Gastrocnemius medialis (tissue), 4 donors: ENCODE measurements at regions not wholly inside any gene's neighbourhood (a gene's known extent, or its start where the extent isn't known, plus 50 kb on each side); places are given as distances from the start of the nearest gene placed in this dataset.

ENCODE experiments used
- ATAC-seq, 2 donors: fragments of 150-250 bp; one replicate each; pipeline ENCODE4 v1.9.1; 2016
- DNase-seq, 2 donors: peaks; one replicate each; pipeline ENCODE4 v3.0.0-alpha.2; 2019
- H3K27ac ChIP-seq, 4 donors: fragments of 200-600 bp; sonication (generic); 1 replicate in 1 of 4; 2 replicates in 3 of 4; pipeline ENCODE4 v1.5.1; 2016 to 2018; ENCODE audit warnings: mild to moderate bottlenecking in 2 of 4, moderate library complexity in 1 of 4
- H3K27me3 ChIP-seq, 3 donors: fragments of 200-600 bp; sonication (generic) in 2 of 3; 1 replicate in 1 of 3; 2 replicates in 2 of 3; pipeline versions ENCODE4 v1.5.1 to v1.6.0; 2016 to 2019; ENCODE audit warnings: mild to moderate bottlenecking in 1 of 3, moderate library complexity in 1 of 3
- H3K36me3 ChIP-seq, 2 donors: fragments of 200-600 bp; sonication (generic) in 1 of 2; one replicate each; pipeline ENCODE4 v1.5.1; 2017 to 2018
- H3K4me1 ChIP-seq, 2 donors: fragments of 200-600 bp; sonication (generic) in 1 of 2; one replicate each; pipeline ENCODE4 v1.5.1; 2016 to 2017; ENCODE audit warnings: mild to moderate bottlenecking in 2 of 2
- H3K4me3 ChIP-seq, 4 donors: fragments of 200-600 bp; sonication (generic) in 3 of 4; 1 replicate in 1 of 4; 2 replicates in 3 of 4; pipeline ENCODE4 v1.5.1; 2016 to 2019; ENCODE audit warnings: mild to moderate bottlenecking in 2 of 4
- H3K9me3 ChIP-seq, 3 donors: fragments of 200-600 bp; sonication (generic) in 2 of 3; 1 replicate in 1 of 3; 2 replicates in 2 of 3; pipeline ENCODE4 v1.5.1; 2016 to 2019
- POLR2A ChIP-seq, 2 donors: fragments of 450-650 bp; IDR thresholded peaks; one replicate each; pipeline ENCODE4 v1.6.1; 2017; ENCODE audit warnings: antibody characterized with exemption in 2 of 2, mild to moderate bottlenecking in 2 of 2, moderate library complexity in 2 of 2
- in situ Hi-C, 4 donors: fragments of 200-750 bp; cut with MboI; loops; one replicate each; pipeline versions ENCODE4 v1.15.0 to v1.8.0; 2017; ENCODE audit warnings: low sequenced_read_pairs in 4 of 4
- intact Hi-C: fragments of 100-400 bp; cut with DNase I; formaldehyde crosslinking; loops from one replicate; pipeline ENCODE4 v1.15.1; 2023; ENCODE audit warnings: low total_unique reads
- TF ChIP-seq, protein P1 (sequence below), 5 experiments: fragments of 450-650 bp in 3 of 5; fragments of 200-600 bp in 2 of 5; sonication (generic) in 2 of 5; IDR thresholded peaks in 4 of 5; conservative IDR thresholded peaks in 1 of 5; 1 replicate in 4 of 5; 2 replicates in 1 of 5; pipeline ENCODE4 v1.5.1; 2016 to 2019; ENCODE audit warnings: antibody characterized with exemption in 5 of 5, mild to moderate bottlenecking in 3 of 5, moderate library complexity in 3 of 5

DNA sequence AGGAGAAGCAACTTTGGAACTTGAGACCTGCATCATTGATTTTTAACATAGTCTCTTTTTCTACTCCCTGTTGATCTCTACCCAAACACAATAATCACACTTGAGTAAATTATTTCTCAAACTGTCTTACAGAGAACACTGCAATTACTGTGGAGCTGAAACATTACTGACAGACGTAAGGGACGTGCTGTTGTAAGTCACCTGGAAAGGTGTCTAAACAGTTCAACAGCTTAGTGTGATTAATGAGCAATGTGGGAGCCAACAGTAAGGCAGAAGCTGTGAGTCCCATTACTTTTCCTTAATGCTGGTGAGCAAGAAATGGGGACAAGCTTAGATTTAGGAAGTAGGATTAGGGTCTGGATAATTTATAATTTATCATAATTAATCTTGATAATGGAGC lies 265.7 kb downstream of the DLEU7 start:
- intact Hi-C loops = no loop called here
- H3K36me3 ChIP-seq = no peaks in the 10 kb centered on the region
- no peak for DNase-seq
- peaks cover 4 to 5% of the 10 kb centered on the region in 2 donors for H3K4me1 ChIP-seq
- H3K4me3 ChIP-seq = no peak overlapping the region
- no peak overlapping the region for H3K27ac ChIP-seq
- no peaks in the 10 kb centered on the region for H3K9me3 ChIP-seq
- TF ChIP-seq, protein P1, sequence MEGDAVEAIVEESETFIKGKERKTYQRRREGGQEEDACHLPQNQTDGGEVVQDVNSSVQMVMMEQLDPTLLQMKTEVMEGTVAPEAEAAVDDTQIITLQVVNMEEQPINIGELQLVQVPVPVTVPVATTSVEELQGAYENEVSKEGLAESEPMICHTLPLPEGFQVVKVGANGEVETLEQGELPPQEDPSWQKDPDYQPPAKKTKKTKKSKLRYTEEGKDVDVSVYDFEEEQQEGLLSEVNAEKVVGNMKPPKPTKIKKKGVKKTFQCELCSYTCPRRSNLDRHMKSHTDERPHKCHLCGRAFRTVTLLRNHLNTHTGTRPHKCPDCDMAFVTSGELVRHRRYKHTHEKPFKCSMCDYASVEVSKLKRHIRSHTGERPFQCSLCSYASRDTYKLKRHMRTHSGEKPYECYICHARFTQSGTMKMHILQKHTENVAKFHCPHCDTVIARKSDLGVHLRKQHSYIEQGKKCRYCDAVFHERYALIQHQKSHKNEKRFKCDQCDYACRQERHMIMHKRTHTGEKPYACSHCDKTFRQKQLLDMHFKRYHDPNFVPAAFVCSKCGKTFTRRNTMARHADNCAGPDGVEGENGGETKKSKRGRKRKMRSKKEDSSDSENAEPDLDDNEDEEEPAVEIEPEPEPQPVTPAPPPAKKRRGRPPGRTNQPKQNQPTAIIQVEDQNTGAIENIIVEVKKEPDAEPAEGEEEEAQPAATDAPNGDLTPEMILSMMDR (IDR thresholded peaks at IDR 0.05 in 4 of 5, conservative IDR thresholded peaks at IDR 0.05 in 1 of 5) = no peak
- TF ChIP-seq POLR2A (IDR thresholded peaks at IDR 0.05) = no peak
- in situ Hi-C loops = no loop called here
- no peaks in the 10 kb centered on the region for H3K27me3 ChIP-seq
- no peak for ATAC-seq

DNA sequence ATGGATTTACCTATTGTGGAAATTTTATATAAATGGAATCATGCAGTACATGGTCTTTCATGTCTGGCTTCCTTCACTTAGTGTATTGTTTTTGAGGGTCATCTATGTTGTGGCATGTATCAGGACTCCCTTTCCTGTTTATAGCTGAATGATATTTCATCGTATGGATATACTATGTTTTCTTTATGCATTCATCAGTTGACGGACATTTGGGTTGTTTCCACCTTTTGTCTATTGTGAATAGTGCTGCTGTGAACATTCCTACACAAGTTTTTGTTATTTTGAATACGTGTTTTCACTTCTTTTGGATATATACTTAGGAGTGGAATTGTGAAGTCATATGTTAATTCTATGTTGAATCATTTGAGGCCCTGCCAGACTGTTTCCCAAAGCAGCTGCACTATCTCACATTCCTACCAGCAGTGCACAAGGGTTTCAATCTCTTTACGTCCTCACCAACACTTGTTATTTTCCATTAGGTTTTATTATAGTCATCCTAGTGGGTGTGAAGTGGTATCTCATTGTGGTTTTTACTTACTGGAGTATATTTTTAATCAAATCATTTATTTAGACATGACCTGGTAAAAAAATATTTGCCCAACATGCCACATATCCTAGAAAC lies 262.7 kb downstream of the DLEU7 start:
- Histone ChIP-seq H3K9me3 (no peaks in the 10 kb centered on the region), H3K27me3 (no peaks in the 10 kb centered on the region), H3K27ac (no peak overlapping the region), H3K4me3 (no peak overlapping the region), H3K36me3 (no peaks in the 10 kb centered on the region), H3K4me1 (peaks cover 4 to 5% of the 10 kb centered on the region in 2 donors)
- TF ChIP-seq, protein P1 (IDR thresholded peaks at IDR 0.05 in 4 of 5, conservative IDR thresholded peaks at IDR 0.05 in 1 of 5) = no peak
- TF ChIP-seq POLR2A (IDR thresholded peaks at IDR 0.05) = no peak
- in situ Hi-C loops (no loop called here), intact Hi-C loops (no loop called here)
- ATAC-seq (no peak), DNase-seq (no peak)

DNA sequence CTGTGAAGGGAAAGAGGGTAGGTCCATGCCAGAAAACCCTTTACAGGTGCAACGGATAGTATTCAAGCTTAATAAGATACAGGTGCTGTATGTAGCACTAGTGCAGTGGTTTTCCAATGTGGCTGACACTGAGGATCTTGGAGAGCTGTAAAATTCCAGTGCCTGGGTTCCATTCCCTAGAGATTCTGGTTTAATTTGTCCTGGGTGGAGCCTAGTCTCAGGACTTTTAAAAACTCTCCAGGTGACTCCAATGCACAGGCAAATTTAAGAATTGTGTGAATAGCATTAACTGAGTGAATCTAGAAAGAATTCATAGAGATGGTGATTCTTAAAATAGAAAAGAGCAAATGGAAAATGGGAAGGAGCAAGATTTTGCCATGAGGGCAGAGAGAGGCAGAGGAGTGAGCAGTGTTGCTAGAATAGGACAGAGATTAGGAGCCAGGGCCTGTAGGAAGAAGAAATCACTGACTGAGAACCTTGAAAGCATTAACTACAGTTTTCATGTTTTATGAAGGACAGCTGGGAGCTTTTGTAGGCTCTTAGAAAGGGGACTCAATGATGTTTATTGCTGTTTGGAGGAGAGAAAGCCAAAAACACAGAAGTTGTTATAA lies 261.8 kb downstream of the DLEU7 start:
- Histone ChIP-seq H3K27ac (no peak overlapping the region), H3K9me3 (no peaks in the 10 kb centered on the region), H3K27me3 (no peaks in the 10 kb centered on the region), H3K4me3 (no peak overlapping the region), H3K36me3 (no peaks in the 10 kb centered on the region), H3K4me1 (peaks cover 1 to 2% of the 10 kb centered on the region in 2 donors)
- no peak for DNase-seq
- intact Hi-C loops (no loop called here), in situ Hi-C loops (no loop called here)
- ATAC-seq = no peak
- TF ChIP-seq, protein P1 (IDR thresholded peaks at IDR 0.05 in 4 of 5, conservative IDR thresholded peaks at IDR 0.05 in 1 of 5) = no peak
- no peak for TF ChIP-seq POLR2A (IDR thresholded peaks at IDR 0.05)

DNA sequence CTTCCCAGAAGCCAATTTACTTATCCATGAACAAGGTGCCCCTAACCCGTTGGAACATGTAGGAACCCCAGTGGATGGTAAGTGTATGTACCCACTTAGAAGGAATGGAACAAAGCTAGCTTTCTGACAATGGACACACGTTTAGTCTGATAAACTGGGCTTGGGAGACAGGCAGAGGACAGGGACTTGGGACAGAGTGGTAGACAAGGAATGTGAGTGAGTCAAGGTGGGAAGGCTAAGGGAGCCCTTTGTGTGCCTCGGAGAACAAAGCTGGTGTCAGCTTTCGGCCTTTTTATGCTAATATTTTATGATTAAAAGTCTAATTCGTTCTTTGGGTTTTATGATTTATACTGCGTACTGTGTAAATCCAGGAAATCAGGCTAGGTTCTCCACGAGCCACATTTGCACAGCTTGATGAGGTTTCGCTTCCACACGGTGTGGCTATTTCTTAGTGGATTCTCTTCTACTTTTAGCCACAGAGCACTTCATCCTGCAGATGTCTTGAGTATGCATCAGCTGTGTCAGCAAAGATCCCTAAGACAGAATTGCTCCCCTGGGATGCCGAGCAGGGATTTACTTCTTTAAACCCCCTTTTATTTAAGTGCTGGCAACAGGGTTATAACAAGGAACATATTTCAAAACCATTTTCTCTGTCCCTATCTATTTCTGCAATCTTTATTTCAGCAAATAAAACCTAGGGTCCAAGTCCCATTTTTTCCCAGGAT lies 258.5 kb downstream of the DLEU7 start:
- TF ChIP-seq, protein P1 (IDR thresholded peaks at IDR 0.05 in 4 of 5, conservative IDR thresholded peaks at IDR 0.05 in 1 of 5) = no peak
- no peak for TF ChIP-seq POLR2A (IDR thresholded peaks at IDR 0.05)
- H3K4me3 ChIP-seq = no peak overlapping the region
- no peak overlapping the region for H3K27ac ChIP-seq
- no peaks in the 10 kb centered on the region for H3K27me3 ChIP-seq
- H3K36me3 ChIP-seq = no peaks in the 10 kb centered on the region
- ATAC-seq (no peak), DNase-seq (no peak)
- intact Hi-C loops (no loop called here), in situ Hi-C loops (no loop called here)
- no peaks in the 10 kb centered on the region for H3K4me1 ChIP-seq
- H3K9me3 ChIP-seq = no peaks in the 10 kb centered on the region
